Right ventricle myocardium superior (tissue), 1 donor: ENCODE measurements at regions not wholly inside any gene's neighbourhood (a gene's known extent, or its start where the extent isn't known, plus 50 kb on each side); places are given as distances from the start of the nearest gene placed in this dataset.
A peak's percentile ranks its signal among the peaks of the same experiment; 100 is the strongest.
"Not testable (repeated sequence)": the region's sequence is repeated elsewhere in the genome, so short reads cannot be mapped to it uniquely, and the experiment has no call there.

Source experiments
- ATAC-seq: fragments of 200-7000 bp; cut with Tn5 transposase; one replicate; pipeline ENCODE4 v1.9.1; 2020; ENCODE audit warnings: mild to moderate bottlenecking; ENCODE audit not compliant: poor library complexity
- DNase-seq: peaks from one replicate; pipeline ENCODE4 v3.0.0-alpha.2; 2020
- intact Hi-C: fragments of 100-400 bp; cut with DNase I; formaldehyde crosslinking; loops from one replicate; pipeline ENCODE4 v1.11.2; 2022
- donor health status: DM: no; HTN: yes; CAD: no; lungs with severe emphysema.

GRCh38 chrX:44693255-44693654 lies 150.6 kb upstream of the DUSP21 start:
- intact Hi-C loops: no loop called here
- no peak for ATAC-seq
- DNase-seq: no peak

GRCh38 chrX:44690129-44690528 lies 147.5 kb upstream of the FUNDC1 start:
- no peak for DNase-seq
- intact Hi-C loops: no loop called here
- ATAC-seq: no peak

DNA sequence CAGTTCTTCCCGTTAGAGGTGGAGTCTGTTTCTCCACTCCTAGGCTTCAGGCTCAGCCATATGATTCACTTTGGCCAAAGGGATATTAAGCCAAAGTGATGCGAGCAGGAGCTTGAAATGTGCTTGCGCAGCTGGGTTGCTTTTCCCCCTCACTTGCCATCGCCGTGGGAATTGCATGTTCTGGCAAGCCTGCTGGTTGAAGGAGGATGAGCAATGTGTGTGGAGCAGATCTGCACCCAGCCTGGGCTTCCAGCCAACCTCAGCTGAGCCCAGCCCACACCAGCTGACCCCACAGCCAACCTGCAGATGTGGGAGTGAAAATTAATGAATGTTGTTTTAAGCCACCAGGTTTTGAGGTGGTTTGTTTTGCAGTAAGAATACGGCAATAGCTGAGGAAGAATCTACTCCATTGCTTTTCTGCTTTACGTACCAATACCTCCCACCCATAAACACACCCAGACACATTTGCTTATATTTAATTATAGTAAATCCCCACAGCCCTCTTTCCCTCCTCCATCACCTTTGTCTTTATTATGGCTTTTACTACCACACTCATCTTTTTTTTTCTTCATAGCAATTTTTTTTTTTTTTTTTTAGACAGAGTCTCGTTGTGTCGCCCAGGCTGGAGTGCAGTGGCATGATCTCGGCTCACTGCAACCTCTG lies 132.8 kb upstream of the FUNDC1 start:
- peak; percentile 64 for DNase-seq
- intact Hi-C loops: no loop called here

GRCh38 chrX:44674906-44675305 lies 132.2 kb upstream of the FUNDC1 start:
- no peak for DNase-seq
- intact Hi-C loops: no loop called here
- no peak for ATAC-seq

More for the DNA sequence above, 132.8 kb upstream of the FUNDC1 start:
- peak; percentile 52 for ATAC-seq

DNA sequence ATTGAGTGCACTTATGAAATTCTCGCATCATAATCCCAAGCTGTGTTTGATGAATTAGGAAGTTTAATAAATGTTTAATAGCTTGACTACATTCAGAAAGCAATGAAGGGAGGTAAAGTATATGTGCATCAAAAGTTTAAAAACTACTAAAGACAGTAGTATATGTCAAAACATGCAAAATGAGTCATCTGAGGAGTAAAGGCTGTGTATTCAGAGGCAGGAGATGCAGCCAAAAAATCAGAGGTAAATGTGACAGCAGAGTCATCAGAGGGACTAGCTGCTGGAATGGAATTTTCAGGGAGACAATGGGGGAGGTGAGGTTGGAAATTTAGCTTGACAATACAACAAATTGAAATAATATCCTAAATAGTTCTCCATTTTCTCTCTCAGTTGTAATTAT lies 127.0 kb upstream of the FUNDC1 start:
- intact Hi-C loops: no loop called here
- ATAC-seq (no peak), DNase-seq (no peak)

GRCh38 chrX:44667771-44668170 lies 125.1 kb upstream of the FUNDC1 start:
- DNase-seq (no peak), ATAC-seq (no peak)
- intact Hi-C loops: no loop called here

DNA sequence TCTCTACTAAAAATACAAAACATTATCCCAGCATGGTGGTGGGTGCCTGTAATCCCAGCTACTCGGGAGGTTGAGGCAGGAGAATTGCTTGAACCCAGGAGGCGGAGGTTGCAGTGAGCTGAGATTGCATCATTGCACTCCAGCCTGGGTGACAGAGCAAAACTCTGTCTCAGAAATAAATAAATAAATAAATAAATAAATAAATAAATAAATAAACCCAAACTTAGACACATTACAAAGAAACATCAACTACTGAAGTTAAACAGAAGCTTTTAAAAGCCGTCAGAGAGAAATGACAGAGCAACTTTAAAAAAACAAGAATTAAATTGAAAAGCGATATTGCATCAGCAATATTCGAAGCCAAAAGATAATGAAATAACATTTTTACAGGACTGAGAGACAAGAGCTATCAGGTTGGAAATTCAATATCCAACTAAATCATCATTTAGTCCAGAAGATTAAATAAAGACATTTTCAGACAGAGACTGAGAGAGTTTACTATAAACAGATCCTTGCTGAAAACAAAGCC lies 115.1 kb upstream of the FUNDC1 start:
- intact Hi-C loops, DNase-seq, ATAC-seq: not testable (repeated sequence)

GRCh38 chrX:44651358-44651757 lies 108.7 kb upstream of the FUNDC1 start:
- intact Hi-C loops: no loop called here
- no peak for DNase-seq
- ATAC-seq: peak; percentile 41

- DNase-seq: no peak
- intact Hi-C loops: no loop called here
Observed at GRCh38 chrX:44643723-44644122, 101.1 kb upstream of the FUNDC1 start.

DNA sequence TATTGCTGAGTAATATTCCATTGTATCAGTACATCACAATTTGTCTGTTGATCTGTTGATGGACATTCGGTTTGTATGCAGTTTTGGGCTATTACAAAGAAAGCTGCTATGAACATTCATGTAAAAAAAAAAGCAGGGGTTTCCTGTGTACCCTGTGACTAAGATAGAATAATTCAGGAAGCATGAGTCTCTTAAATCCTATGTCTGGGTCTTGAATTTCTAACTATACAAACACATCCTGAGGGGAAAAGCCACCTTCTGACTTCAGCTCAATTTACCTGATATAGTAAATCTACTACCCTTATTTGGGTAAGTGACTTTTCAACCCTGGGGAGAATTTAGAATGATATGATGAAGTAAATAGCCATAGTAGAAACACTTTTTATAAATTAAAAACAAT lies 94.6 kb upstream of the FUNDC1 start:
- intact Hi-C loops: no loop called here
- DNase-seq: no peak
- no peak for ATAC-seq

More at GRCh38 chrX:44643723-44644122, 101.1 kb upstream of the FUNDC1 start:
- no peak for ATAC-seq

DNA sequence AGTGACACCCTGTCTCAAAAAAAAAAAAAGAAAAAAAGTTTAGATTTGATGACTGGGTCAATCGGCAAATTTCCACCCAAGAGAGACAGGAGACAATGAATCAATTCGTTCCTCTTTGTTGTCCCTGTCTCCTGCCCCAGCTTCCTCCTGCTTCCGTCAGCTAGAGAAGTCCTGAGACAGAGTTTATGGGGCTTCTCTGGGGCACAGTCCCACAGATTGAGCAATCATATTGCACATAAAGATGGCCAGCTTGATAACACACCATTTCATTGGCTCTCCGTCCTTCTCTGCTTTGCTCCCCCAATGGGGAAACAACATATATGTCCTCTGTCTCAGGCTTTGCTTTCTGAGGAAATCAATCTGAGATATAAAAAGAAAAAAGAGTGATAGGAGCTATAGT lies 78.4 kb upstream of the FUNDC1 start:
- ATAC-seq: peak; percentile 43
- DNase-seq: no peak
- intact Hi-C loops: no loop called here

DNA sequence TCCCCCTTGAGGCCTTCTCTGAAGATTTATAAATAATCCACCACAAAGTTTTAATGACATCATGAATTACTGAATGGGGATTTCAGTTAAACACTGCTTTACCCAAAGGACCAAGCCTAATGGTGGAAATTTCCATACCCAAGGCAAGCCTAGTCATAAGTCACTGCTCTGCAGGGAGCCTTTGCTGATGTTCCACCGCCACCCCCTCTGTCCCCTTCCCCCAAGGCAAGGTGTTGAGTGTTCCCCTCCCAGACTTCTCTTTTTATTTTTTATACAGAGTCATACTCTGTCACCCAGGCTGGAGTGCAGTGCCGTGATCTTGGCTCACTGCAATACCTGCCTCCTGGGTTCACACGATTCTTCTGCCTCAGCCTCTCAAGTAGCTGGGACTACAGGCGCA lies 76.4 kb upstream of the FUNDC1 start:
- intact Hi-C loops: no loop called here
- DNase-seq (no peak), ATAC-seq (no peak)

- DNase-seq (no peak), ATAC-seq (no peak)
- intact Hi-C loops: no loop called here
Observed at GRCh38 chrX:44596277-44596676, 53.6 kb upstream of the FUNDC1 start.
